Loucy (cell line): ENCODE measurements at regions not wholly inside any gene's neighbourhood (a gene's known extent, or its start where the extent isn't known, plus 50 kb on each side); places are given as distances from the start of the nearest gene placed in this dataset.

Source experiments
- H2AFZ ChIP-seq: fragments of 200-600 bp; sonication (generic); 2 replicates; pipeline ENCODE4 v1.6.0; 2016; ENCODE audit warnings: antibody characterized with exemption, mild to moderate bottlenecking, low read length, moderate library complexity
- H3F3A ChIP-seq: fragments of 200-600 bp; 2 replicates; pipeline ENCODE4 v1.6.0; 2016; ENCODE audit warnings: antibody characterized with exemption, low read depth, mild to moderate bottlenecking
- H3K27me3 ChIP-seq: fragments of 200-600 bp; sonication (generic); 2 replicates; pipeline ENCODE4 v1.6.1; 2014; ENCODE audit warnings: low read length, mild to moderate bottlenecking; ENCODE audit not compliant: insufficient read depth, poor library complexity, severe bottlenecking
- H3K36me3 ChIP-seq: fragments of 200-600 bp; sonication (generic); 2 replicates; pipeline ENCODE4 v1.6.1; 2016; ENCODE audit warnings: low read length; ENCODE audit not compliant: insufficient read depth
- H3K4me1 ChIP-seq: fragments of 200-600 bp; sonication (generic); 2 replicates; pipeline ENCODE4 v1.5.1; 2014; ENCODE audit warnings: low read length, mild to moderate bottlenecking; ENCODE audit not compliant: insufficient read depth, poor library complexity, severe bottlenecking
- H3K4me2 ChIP-seq: fragments of 200-600 bp; sonication (generic); 2 replicates; pipeline ENCODE4 v1.6.0; 2014; ENCODE audit warnings: antibody characterized with exemption, low read length, low read depth, mild to moderate bottlenecking; ENCODE audit not compliant: poor library complexity, severe bottlenecking
- H3K4me3 ChIP-seq: fragments of 200-600 bp; sonication (generic); 2 replicates; pipeline ENCODE4 v1.5.1; 2014; ENCODE audit warnings: low read length, mild to moderate bottlenecking, mixed read lengths; ENCODE audit not compliant: poor library complexity, severe bottlenecking
- H3K79me2 ChIP-seq: fragments of 200-600 bp; sonication (generic); 2 replicates; pipeline ENCODE4 v1.6.1; 2014; ENCODE audit warnings: low read length; ENCODE audit not compliant: insufficient read depth
- H3K9ac ChIP-seq: fragments of 200-600 bp; sonication (generic); 2 replicates; pipeline ENCODE4 v1.6.0; 2014; ENCODE audit warnings: mild to moderate bottlenecking, low read depth, low read length, moderate library complexity; ENCODE audit not compliant: poor library complexity, severe bottlenecking
- H3K9me2 ChIP-seq: fragments of 200-600 bp; sonication (generic); replicated peaks from 2 replicates; pipeline ENCODE4 v1.6.1; 2016; ENCODE audit warnings: low read depth, low read length, mixed read lengths
- H3K9me3 ChIP-seq: fragments of 200-600 bp; sonication (generic); 2 replicates; pipeline ENCODE4 v1.6.1; 2014; ENCODE audit warnings: mild to moderate bottlenecking, antibody characterized with exemption, low read length, low read depth; ENCODE audit not compliant: insufficient read depth
- H4K20me1 ChIP-seq: fragments of 200-600 bp; sonication (generic); 2 replicates; pipeline ENCODE4 v1.6.0; 2014; ENCODE audit warnings: antibody characterized with exemption, low read length, mild to moderate bottlenecking; ENCODE audit not compliant: insufficient read depth, poor library complexity, severe bottlenecking
- CTCF ChIP-seq: fragments of 200-600 bp; sonication (generic); conservative IDR thresholded peaks from 2 replicates; pipeline ENCODE4 v1.5.1; 2014; ENCODE audit warnings: mild to moderate bottlenecking, antibody characterized with exemption, low read length
- EZH2phosphoT487 ChIP-seq: fragments of 200-600 bp; IDR thresholded peaks from 2 replicates; pipeline ENCODE4 v1.6.1; 2018; ENCODE audit warnings: antibody characterized with exemption, mild to moderate bottlenecking, moderate library complexity, borderline replicate concordance

GRCh38 chr2:167454036-167454435, 565.8 kb downstream of the XIRP2 start:
- Histone ChIP-seq H3K9me2 (no peaks in the 10 kb centered on the region), H3K27me3 (no peaks in the 10 kb centered on the region), H2AFZ (no peak overlapping the region), H3K4me2 (no peak overlapping the region), H3K9ac (no peak overlapping the region), H3K36me3 (no peaks in the 10 kb centered on the region), H3K4me3 (no peak overlapping the region), H3F3A (no peaks in the 10 kb centered on the region), H3K79me2 (no peaks in the 10 kb centered on the region), H4K20me1 (no peaks in the 10 kb centered on the region), H3K9me3 (no peaks in the 10 kb centered on the region), H3K4me1 (no peaks in the 10 kb centered on the region)
- TF ChIP-seq CTCF (no peak), EZH2phosphoT487 (no peak)

GRCh38 chr2:167451496-167452289, 563.4 kb downstream of the XIRP2 start:
- no peak overlapping the region for H3K4me3 ChIP-seq
- TF ChIP-seq CTCF (no peak), EZH2phosphoT487 (no peak)
- no peaks in the 10 kb centered on the region for H3K36me3 ChIP-seq
- no peaks in the 10 kb centered on the region for H4K20me1 ChIP-seq
- H3K4me2 ChIP-seq = no peak overlapping the region
- H3K9ac ChIP-seq = no peak overlapping the region
- H3K9me2 ChIP-seq = no peaks in the 10 kb centered on the region
- H2AFZ ChIP-seq = no peak overlapping the region
- H3F3A ChIP-seq = no peaks in the 10 kb centered on the region
- no peaks in the 10 kb centered on the region for H3K9me3 ChIP-seq
- no peaks in the 10 kb centered on the region for H3K79me2 ChIP-seq
- H3K4me1 ChIP-seq = no peaks in the 10 kb centered on the region
- H3K27me3 ChIP-seq = no peaks in the 10 kb centered on the region

GRCh38 chr2:167450364-167450763, 562.1 kb downstream of the XIRP2 start:
- Histone ChIP-seq H4K20me1 (no peaks in the 10 kb centered on the region), H2AFZ (no peak overlapping the region), H3K4me1 (no peaks in the 10 kb centered on the region), H3F3A (no peaks in the 10 kb centered on the region), H3K4me2 (no peak overlapping the region), H3K4me3 (no peak overlapping the region), H3K9me2 (no peaks in the 10 kb centered on the region), H3K79me2 (no peaks in the 10 kb centered on the region), H3K27me3 (no peaks in the 10 kb centered on the region), H3K36me3 (no peaks in the 10 kb centered on the region), H3K9me3 (no peaks in the 10 kb centered on the region), H3K9ac (no peak overlapping the region)
- no peak for TF ChIP-seq CTCF
- no peak for TF ChIP-seq EZH2phosphoT487
